ENCODE measurements at regions not wholly inside any gene's neighbourhood (a gene's known extent, or its start where the extent isn't known, plus 50 kb on each side); places are given as distances from the start of the nearest gene placed in this dataset.
"Not testable (repeated sequence)": the region's sequence is repeated elsewhere in the genome, so short reads cannot be mapped to it uniquely, and the experiment has no call there.

DNA sequence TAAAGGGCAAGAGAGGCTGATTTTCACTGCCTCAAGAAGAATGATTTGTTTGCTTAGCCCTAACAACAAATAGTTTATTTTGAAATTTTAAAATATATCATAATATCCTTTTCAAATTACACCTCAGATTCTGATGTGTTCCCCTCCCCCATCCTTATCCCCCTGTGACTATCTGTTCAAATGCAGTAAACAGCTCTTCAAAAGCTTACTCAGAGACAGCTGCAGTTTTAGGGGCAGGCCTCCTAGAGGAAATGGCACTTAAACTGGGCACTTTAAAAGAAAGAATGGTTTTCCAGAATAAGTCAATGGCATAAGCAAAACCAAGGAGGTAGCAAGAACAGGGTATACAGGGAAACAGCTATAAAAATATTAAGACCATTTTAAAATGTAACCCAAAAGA, 118.6 kb upstream of the UST start:
- H3K27me3 Mint-ChIP-seq (ENCODE audit: unreplicated experiment): peaks cover 1% of the 10 kb centered on the region
- H3K36me3 Mint-ChIP-seq (ENCODE audit: low read depth, unreplicated experiment): no peaks in the 10 kb centered on the region
- DNase-seq (ENCODE audit: low spot score): no peak
- no peaks in the 10 kb centered on the region for H3K9me3 Mint-ChIP-seq (ENCODE audit: unreplicated experiment)
- peaks cover 3% of the 10 kb centered on the region for H3K4me1 Mint-ChIP-seq (ENCODE audit: unreplicated experiment)
- TF ChIP-seq, protein P1, sequence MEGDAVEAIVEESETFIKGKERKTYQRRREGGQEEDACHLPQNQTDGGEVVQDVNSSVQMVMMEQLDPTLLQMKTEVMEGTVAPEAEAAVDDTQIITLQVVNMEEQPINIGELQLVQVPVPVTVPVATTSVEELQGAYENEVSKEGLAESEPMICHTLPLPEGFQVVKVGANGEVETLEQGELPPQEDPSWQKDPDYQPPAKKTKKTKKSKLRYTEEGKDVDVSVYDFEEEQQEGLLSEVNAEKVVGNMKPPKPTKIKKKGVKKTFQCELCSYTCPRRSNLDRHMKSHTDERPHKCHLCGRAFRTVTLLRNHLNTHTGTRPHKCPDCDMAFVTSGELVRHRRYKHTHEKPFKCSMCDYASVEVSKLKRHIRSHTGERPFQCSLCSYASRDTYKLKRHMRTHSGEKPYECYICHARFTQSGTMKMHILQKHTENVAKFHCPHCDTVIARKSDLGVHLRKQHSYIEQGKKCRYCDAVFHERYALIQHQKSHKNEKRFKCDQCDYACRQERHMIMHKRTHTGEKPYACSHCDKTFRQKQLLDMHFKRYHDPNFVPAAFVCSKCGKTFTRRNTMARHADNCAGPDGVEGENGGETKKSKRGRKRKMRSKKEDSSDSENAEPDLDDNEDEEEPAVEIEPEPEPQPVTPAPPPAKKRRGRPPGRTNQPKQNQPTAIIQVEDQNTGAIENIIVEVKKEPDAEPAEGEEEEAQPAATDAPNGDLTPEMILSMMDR (IDR thresholded peaks at IDR 0.05; ENCODE audit: unreplicated experiment): no peak
- H3K4me3 Mint-ChIP-seq (ENCODE audit: unreplicated experiment): no peak overlapping the region
- H3K27ac Mint-ChIP-seq (ENCODE audit: unreplicated experiment): no peak overlapping the region

DNA sequence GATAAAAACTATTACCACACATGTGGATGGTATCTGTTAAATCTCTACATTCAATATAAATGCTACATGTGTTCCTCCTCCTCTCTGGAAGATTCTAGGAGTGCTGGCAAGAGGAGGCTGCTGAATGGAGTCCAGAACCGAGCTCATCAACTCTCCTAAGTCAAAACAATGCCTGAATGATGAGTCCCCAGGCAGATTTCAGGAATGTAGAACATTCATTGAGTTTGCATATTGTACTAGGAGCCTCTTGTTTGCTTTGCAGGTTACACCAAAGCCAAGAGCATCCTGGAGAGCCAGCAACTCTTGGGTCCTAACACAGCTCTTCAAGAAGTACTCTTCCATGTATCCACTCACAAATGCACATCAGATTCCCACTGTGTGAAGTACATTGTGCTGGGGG, 117.6 kb upstream of the UST start:
- no peak overlapping the region for H3K27ac Mint-ChIP-seq (ENCODE audit: unreplicated experiment)
- no peaks in the 10 kb centered on the region for H3K36me3 Mint-ChIP-seq (ENCODE audit: low read depth, unreplicated experiment)
- H3K4me1 Mint-ChIP-seq (ENCODE audit: unreplicated experiment): peaks cover 3% of the 10 kb centered on the region
- no peaks in the 10 kb centered on the region for H3K9me3 Mint-ChIP-seq (ENCODE audit: unreplicated experiment)
- no peak for DNase-seq (ENCODE audit: low spot score)
- TF ChIP-seq, protein P1 (IDR thresholded peaks at IDR 0.05; ENCODE audit: unreplicated experiment): no peak
- H3K27me3 Mint-ChIP-seq (ENCODE audit: unreplicated experiment): peaks cover 1% of the 10 kb centered on the region
- no peak overlapping the region for H3K4me3 Mint-ChIP-seq (ENCODE audit: unreplicated experiment)

DNA sequence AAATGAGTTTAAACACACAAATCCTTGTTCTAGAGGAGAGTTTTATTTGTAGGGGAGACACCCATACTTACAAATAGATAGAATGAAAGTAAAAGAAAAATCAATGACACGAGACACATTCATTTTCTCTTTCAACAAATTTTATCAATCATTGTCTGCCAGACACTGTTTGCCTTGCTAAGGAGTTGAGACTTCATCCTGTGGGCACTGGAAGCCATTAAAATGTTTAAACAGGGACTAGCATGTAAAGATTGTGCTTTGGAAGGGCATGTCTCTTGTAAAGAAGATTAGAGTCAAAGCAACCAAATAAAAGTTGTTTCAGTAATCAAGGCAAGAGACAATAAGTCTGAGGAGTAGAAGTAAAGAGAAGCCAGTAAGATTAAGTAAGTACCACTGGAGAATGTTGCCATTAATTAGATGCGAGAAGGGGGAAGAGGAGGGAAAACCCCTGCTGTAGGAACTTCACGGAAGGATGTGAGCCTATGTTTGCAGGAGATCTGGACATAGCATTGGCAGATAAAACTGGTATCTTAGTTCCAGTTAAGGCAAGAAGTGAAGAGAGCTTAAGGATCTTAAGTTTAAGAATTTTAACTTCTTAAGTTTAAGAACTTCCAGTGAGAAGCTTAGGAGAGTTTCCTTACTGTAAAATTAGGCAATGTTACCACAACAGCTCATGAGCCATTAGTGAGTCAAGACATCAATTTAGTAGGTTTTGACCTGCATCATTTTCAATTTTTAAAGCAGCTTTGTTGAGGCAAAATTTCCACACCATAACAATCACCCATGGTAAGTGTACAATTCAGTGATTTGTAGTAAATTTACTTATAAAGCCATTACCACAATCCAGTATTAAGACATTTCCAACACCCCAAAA, 117.0 kb upstream of the UST start:
- Mint-ChIP-seq H3K27me3 (ENCODE audit: unreplicated experiment) (peaks cover 1% of the 10 kb centered on the region), H3K36me3 (ENCODE audit: low read depth, unreplicated experiment) (no peaks in the 10 kb centered on the region), H3K4me1 (ENCODE audit: unreplicated experiment) (peaks cover 3% of the 10 kb centered on the region), H3K9me3 (ENCODE audit: unreplicated experiment) (no peaks in the 10 kb centered on the region), H3K4me3 (ENCODE audit: unreplicated experiment) (no peak overlapping the region), H3K27ac (ENCODE audit: unreplicated experiment) (no peak overlapping the region)
- TF ChIP-seq, protein P1 (IDR thresholded peaks at IDR 0.05; ENCODE audit: unreplicated experiment): no peak
- no peak for DNase-seq (ENCODE audit: low spot score)

DNA sequence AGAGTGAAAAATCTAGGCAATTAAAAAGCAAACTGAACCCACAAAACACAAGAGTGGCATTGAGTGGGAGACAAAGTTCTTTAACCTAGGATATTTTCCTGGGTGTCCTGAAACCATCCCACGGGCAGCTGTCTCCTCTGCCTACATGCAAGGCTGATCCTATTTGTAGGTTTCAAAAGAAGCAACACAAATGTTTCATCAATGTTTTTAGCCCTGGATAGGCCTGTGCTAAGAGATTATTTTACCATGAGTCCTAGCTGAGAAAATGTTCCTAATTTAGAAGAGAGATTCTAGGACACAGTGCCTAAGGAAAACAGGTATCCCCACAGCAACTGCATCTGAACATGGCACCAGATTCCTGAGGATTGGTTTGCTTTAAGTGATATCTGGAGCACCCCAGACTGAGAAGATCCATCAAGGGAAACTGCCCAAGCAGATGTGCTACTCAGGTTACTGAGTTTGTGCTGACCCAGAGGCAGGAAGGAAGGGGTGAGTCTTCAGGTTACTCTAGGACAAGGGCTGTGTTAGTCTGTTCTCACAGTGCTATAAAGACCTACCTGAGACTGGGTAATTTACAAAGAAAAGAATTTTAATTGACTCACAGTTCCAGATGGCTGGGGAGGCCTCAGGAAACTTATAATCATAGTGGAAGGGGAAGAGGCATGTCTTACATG, 111.6 kb upstream of the UST start:
- peaks cover 1% of the 10 kb centered on the region for H3K27me3 Mint-ChIP-seq (ENCODE audit: unreplicated experiment)
- TF ChIP-seq, protein P1 (IDR thresholded peaks at IDR 0.05; ENCODE audit: unreplicated experiment): no peak
- DNase-seq (ENCODE audit: low spot score): no peak
- H3K36me3 Mint-ChIP-seq (ENCODE audit: low read depth, unreplicated experiment): peaks cover 6% of the 10 kb centered on the region
- H3K9me3 Mint-ChIP-seq (ENCODE audit: unreplicated experiment): no peaks in the 10 kb centered on the region
- H3K4me3 Mint-ChIP-seq (ENCODE audit: unreplicated experiment): no peak overlapping the region
- peaks cover 3% of the 10 kb centered on the region for H3K4me1 Mint-ChIP-seq (ENCODE audit: unreplicated experiment)
- H3K27ac Mint-ChIP-seq (ENCODE audit: unreplicated experiment): no peak overlapping the region

DNA sequence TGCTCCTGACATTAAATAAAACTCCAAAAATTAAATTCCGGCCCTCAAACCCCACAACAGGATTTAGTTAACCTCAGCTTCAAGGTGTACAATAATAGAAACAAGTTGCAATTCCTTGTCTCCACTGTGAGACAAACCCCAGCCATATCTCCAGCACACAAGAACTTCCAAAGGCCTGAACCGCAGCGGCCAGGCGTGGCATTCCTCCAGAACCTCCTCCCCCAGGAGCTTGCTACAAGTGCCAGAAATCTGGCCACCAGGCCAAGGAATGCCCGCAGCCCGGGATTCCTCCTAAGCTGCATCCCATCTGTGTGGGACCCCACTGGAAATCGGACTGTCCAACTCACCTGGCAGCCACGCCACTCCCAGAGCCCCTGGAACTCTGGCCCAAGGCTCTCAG, 105.0 kb upstream of the UST start:
- not testable (repeated sequence) for DNase-seq (ENCODE audit: low spot score); H3K4me3 Mint-ChIP-seq (ENCODE audit: unreplicated experiment); H3K27ac Mint-ChIP-seq (ENCODE audit: unreplicated experiment); H3K27me3 Mint-ChIP-seq (ENCODE audit: unreplicated experiment); H3K9me3 Mint-ChIP-seq (ENCODE audit: unreplicated experiment)
- Mint-ChIP-seq H3K4me1 (ENCODE audit: unreplicated experiment) (peaks cover 20% of the 10 kb centered on the region), H3K36me3 (ENCODE audit: low read depth, unreplicated experiment) (peaks cover 19% of the 10 kb centered on the region)

DNA sequence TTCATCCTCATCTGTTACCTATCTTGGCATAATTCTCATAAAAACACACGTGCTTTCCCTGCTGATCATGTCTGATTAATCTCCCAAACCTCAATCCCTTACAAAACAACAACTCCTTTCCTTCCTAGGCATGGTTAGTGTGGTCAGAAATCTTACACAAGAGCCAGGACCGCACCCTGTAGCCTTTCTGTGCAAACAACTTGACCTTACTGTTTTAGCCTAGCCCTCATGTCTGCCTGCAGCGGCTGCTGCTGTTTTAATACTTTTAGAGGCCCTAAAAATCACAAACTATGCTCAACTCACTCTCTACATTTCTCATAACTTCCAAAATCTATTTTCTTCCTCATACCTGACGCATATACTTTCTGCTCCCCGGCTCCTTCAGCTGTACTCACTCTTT, 103.6 kb upstream of the UST start:
- not testable (repeated sequence) for H3K9me3 Mint-ChIP-seq (ENCODE audit: unreplicated experiment); H3K4me3 Mint-ChIP-seq (ENCODE audit: unreplicated experiment); H3K27ac Mint-ChIP-seq (ENCODE audit: unreplicated experiment); DNase-seq (ENCODE audit: low spot score); H3K27me3 Mint-ChIP-seq (ENCODE audit: unreplicated experiment)
- peaks cover 20% of the 10 kb centered on the region for H3K4me1 Mint-ChIP-seq (ENCODE audit: unreplicated experiment)
- H3K36me3 Mint-ChIP-seq (ENCODE audit: low read depth, unreplicated experiment): peaks cover 19% of the 10 kb centered on the region

DNA sequence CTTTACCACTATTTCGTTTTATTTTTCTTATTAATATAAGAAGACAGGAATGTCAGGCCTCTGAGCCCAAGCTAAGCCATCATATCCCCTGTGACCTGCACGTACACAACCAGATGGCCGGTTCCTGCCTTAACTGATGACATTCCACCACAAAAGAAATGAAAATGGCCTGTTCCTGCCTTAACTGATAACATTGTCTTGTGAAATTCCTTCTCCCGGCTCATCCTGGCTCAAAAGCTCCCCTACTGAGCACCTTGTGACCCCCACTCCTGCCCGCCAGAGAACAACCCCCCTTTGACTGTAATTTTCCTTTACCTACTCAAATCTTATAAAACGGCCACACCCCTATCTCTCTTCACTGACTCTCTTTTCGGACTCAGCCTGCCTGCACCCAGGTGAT, 101.8 kb upstream of the UST start:
- not testable (repeated sequence) for H3K27me3 Mint-ChIP-seq (ENCODE audit: unreplicated experiment); DNase-seq (ENCODE audit: low spot score); H3K4me3 Mint-ChIP-seq (ENCODE audit: unreplicated experiment); H3K9me3 Mint-ChIP-seq (ENCODE audit: unreplicated experiment)
- H3K4me1 Mint-ChIP-seq (ENCODE audit: unreplicated experiment): peaks cover 20% of the 10 kb centered on the region
- H3K27ac Mint-ChIP-seq (ENCODE audit: unreplicated experiment): peak overlapping the region; percentile 92
- H3K36me3 Mint-ChIP-seq (ENCODE audit: low read depth, unreplicated experiment): peaks cover 15% of the 10 kb centered on the region

Measured in endothelial cell (in vitro differentiated cells).